ENCODE measurements at regions not wholly inside any gene's neighbourhood (a gene's known extent, or its start where the extent isn't known, plus 50 kb on each side); places are given as distances from the start of the nearest gene placed in this dataset.

GRCh38 chr3:150059241-150059640, 88.5 kb upstream of the PFN2 start:
- DNase-seq: no peak

- DNase-seq: no peak
These were observed 86.5 kb upstream of the PFN2 start for GRCh38 chr3:150057227-150057626.

- no peak for DNase-seq
These were observed 84.6 kb upstream of the PFN2 start for GRCh38 chr3:150055332-150055731.

GRCh38 chr3:150054635-150055034, 83.9 kb upstream of the PFN2 start:
- DNase-seq: no peak

- DNase-seq: no peak
These were observed 79.8 kb upstream of the PFN2 start for GRCh38 chr3:150050510-150050909.

- no peak for DNase-seq
These were observed 78.6 kb upstream of the PFN2 start for GRCh38 chr3:150049317-150049716.

GRCh38 chr3:150041877-150042276, 71.2 kb upstream of the PFN2 start:
- DNase-seq: no peak

- no peak for DNase-seq
These were observed 69.4 kb upstream of the PFN2 start for GRCh38 chr3:150040097-150040496.

- no peak for DNase-seq
These were observed 68.1 kb upstream of the PFN2 start for GRCh38 chr3:150038830-150039229.

- DNase-seq: no peak
These were observed 66.1 kb upstream of the PFN2 start for GRCh38 chr3:150036780-150037179.

- no peak for DNase-seq
These were observed 65.4 kb upstream of the PFN2 start for GRCh38 chr3:150035910-150036612.

GRCh38 chr3:150035301-150035779, 64.6 kb upstream of the PFN2 start:
- no peak for DNase-seq

GRCh38 chr3:150033721-150034120, 63.0 kb upstream of the PFN2 start:
- DNase-seq: no peak

GRCh38 chr3:150030841-150031240, 60.1 kb upstream of the PFN2 start:
- DNase-seq: no peak

- DNase-seq: no peak
These were observed 52.5 kb upstream of the PFN2 start for GRCh38 chr3:150023239-150023636.

GRCh38 chr3:150022381-150023238, 51.9 kb upstream of the PFN2 start:
- no peak for DNase-seq

GRCh38 chr3:150020527-150020926, 49.8 kb upstream of the PFN2 start:
- DNase-seq: no peak

Measured in CD4-positive, alpha-beta T cell treated with Interleukin-21 for 1 hour (primary cell).